HFFc6 (cell line): ENCODE measurements at regions not wholly inside any gene's neighbourhood (a gene's known extent, or its start where the extent isn't known, plus 50 kb on each side); places are given as distances from the start of the nearest gene placed in this dataset.

Experiments used
- DNase-seq: peaks from one replicate; pipeline ENCODE4 v3.0.0-alpha.2; 2018
- H3K27ac Mint-ChIP-seq: 2 replicates; pipeline ENCODE4 v1.8.0; 2020; ENCODE audit warnings: mild to moderate bottlenecking, mixed read lengths
- H3K27me3 Mint-ChIP-seq: 2 replicates; pipeline ENCODE4 v1.8.0; 2021; ENCODE audit warnings: mild to moderate bottlenecking, moderate library complexity, mixed read lengths; ENCODE audit not compliant: insufficient read depth
- H3K36me3 Mint-ChIP-seq: 2 replicates; pipeline ENCODE4 v1.8.0; 2021; ENCODE audit warnings: low read depth, mixed read lengths
- H3K4me1 Mint-ChIP-seq: 2 replicates; pipeline ENCODE4 v1.8.0; 2020; ENCODE audit warnings: low read depth, mixed read lengths
- H3K4me3 Mint-ChIP-seq: 2 replicates; pipeline ENCODE4 v1.8.0; 2020; ENCODE audit warnings: mild to moderate bottlenecking, moderate library complexity, mixed read lengths
- H3K9me3 Mint-ChIP-seq: 2 replicates; pipeline ENCODE4 v1.8.0; 2020; ENCODE audit warnings: mild to moderate bottlenecking, mixed read lengths
- CTCF ChIP-seq: fragments of 200-600 bp; sonication (generic); IDR thresholded peaks from 2 replicates; pipeline ENCODE4 v1.5.0; 2021; ENCODE audit warnings: antibody characterized with exemption, mild to moderate bottlenecking

- Mint-ChIP-seq H3K4me1 (peaks cover 64% of the 10 kb centered on the region), H3K9me3 (no peaks in the 10 kb centered on the region), H3K4me3 (no peak overlapping the region), H3K27ac (no peak overlapping the region), H3K27me3 (no peaks in the 10 kb centered on the region; the same call in 1 of the 2 replicates), H3K36me3 (peaks cover 5% of the 10 kb centered on the region; the same call in 1 of the 2 replicates)
- DNase-seq, result no peak
- TF ChIP-seq CTCF, result no peak
These were observed 81.9 kb upstream of the SMIM30 start for GRCh38 chr7:113200281-113200680.

GRCh38 chr7:113199841-113200240 lies 81.5 kb upstream of the SMIM30 start:
- TF ChIP-seq CTCF, result no peak
- H3K4me1 Mint-ChIP-seq, result peaks cover 64% of the 10 kb centered on the region
- peak; percentile 74 for DNase-seq
- H3K4me3 Mint-ChIP-seq, result no peak overlapping the region
- H3K9me3 Mint-ChIP-seq, result no peaks in the 10 kb centered on the region
- H3K27ac Mint-ChIP-seq, result 0 out of 2 replicates have a peak overlapping the region, but pooled peaks have one; percentile 1
- no peaks in the 10 kb centered on the region; the same call in 1 of the 2 replicates for H3K27me3 Mint-ChIP-seq
- peaks cover 10% of the 10 kb centered on the region; the same call in 1 of the 2 replicates for H3K36me3 Mint-ChIP-seq

- no peak for DNase-seq
- Mint-ChIP-seq H3K9me3 (no peaks in the 10 kb centered on the region), H3K4me1 (peaks cover 63% of the 10 kb centered on the region), H3K36me3 (peaks cover 11% of the 10 kb centered on the region; the same call in 1 of the 2 replicates), H3K27ac (no peak overlapping the region), H3K27me3 (no peaks in the 10 kb centered on the region; the same call in 1 of the 2 replicates), H3K4me3 (no peak overlapping the region)
- no peak for TF ChIP-seq CTCF
These were observed 80.8 kb upstream of the SMIM30 start for GRCh38 chr7:113199136-113199535.

- H3K27me3 Mint-ChIP-seq, result no peaks in the 10 kb centered on the region; the same call in 1 of the 2 replicates
- peak overlapping the region; percentile 53 for H3K27ac Mint-ChIP-seq
- H3K4me3 Mint-ChIP-seq, result peak overlapping the region; percentile 23
- no peak for DNase-seq
- no peaks in the 10 kb centered on the region for H3K9me3 Mint-ChIP-seq
- H3K4me1 Mint-ChIP-seq, result peaks cover 56% of the 10 kb centered on the region
- H3K36me3 Mint-ChIP-seq, result peaks cover 14% of the 10 kb centered on the region; the same call in 1 of the 2 replicates
- no peak for TF ChIP-seq CTCF
These were observed 79.9 kb upstream of the SMIM30 start for GRCh38 chr7:113198226-113198625.

- H3K4me1 Mint-ChIP-seq, result peaks cover 56% of the 10 kb centered on the region
- no peaks in the 10 kb centered on the region for H3K9me3 Mint-ChIP-seq
- H3K4me3 Mint-ChIP-seq, result peak overlapping the region; percentile 56
- H3K27me3 Mint-ChIP-seq, result no peaks in the 10 kb centered on the region
- DNase-seq, result peak; percentile 78
- TF ChIP-seq CTCF, result no peak
- peaks cover 14% of the 10 kb centered on the region; the same call in 1 of the 2 replicates for H3K36me3 Mint-ChIP-seq
- peak overlapping the region; percentile 60 for H3K27ac Mint-ChIP-seq
These were observed 78.9 kb upstream of the SMIM30 start for GRCh38 chr7:113197274-113197673.

GRCh38 chr7:113188396-113188795 lies 70.0 kb upstream of the SMIM30 start:
- no peaks in the 10 kb centered on the region for H3K9me3 Mint-ChIP-seq
- no peak for DNase-seq
- peaks cover 31% of the 10 kb centered on the region for H3K4me1 Mint-ChIP-seq
- H3K27me3 Mint-ChIP-seq, result no peaks in the 10 kb centered on the region
- no peak for TF ChIP-seq CTCF
- H3K27ac Mint-ChIP-seq, result no peak overlapping the region
- no peak overlapping the region for H3K4me3 Mint-ChIP-seq
- H3K36me3 Mint-ChIP-seq, result no peaks in the 10 kb centered on the region
